AG09309 (cell line): ENCODE measurements at regions not wholly inside any gene's neighbourhood (a gene's known extent, or its start where the extent isn't known, plus 50 kb on each side); places are given as distances from the start of the nearest gene placed in this dataset.

Experiments
- DNase-seq: peaks from one replicate; pipeline ENCODE4 v3.0.0-alpha.2; 2010; ENCODE audit warnings: low read depth
- H3K4me3 ChIP-seq: 2 replicates; pipeline ENCODE4 v1.5.1; 2011; ENCODE audit warnings: mild to moderate bottlenecking, low read depth, low read length, moderate library complexity; ENCODE audit not compliant: control insufficient read depth
- CTCF ChIP-seq: IDR thresholded peaks from 2 replicates; pipeline ENCODE4 v1.5.1; 2011; ENCODE audit warnings: mild to moderate bottlenecking, low read depth, low read length, inconsistent platforms; ENCODE audit not compliant: insufficient read depth, control insufficient read depth; ENCODE audit errors: missing control alignments

GRCh38 chr12:65608319-65608916, 215.9 kb upstream of the HMGA2 start:
- no peak overlapping the region for H3K4me3 ChIP-seq
- no peak for TF ChIP-seq CTCF
- DNase-seq = no peak

GRCh38 chr12:65609359-65609771, 214.9 kb upstream of the HMGA2 start:
- DNase-seq = peak; percentile 90
- H3K4me3 ChIP-seq = no peak overlapping the region
- peak; percentile 28 for TF ChIP-seq CTCF

- no peak for TF ChIP-seq CTCF
- no peak for DNase-seq
- no peak overlapping the region for H3K4me3 ChIP-seq
These were observed 212.9 kb upstream of the HMGA2 start for GRCh38 chr12:65611396-65611795.

- no peak overlapping the region for H3K4me3 ChIP-seq
- no peak for DNase-seq
- no peak for TF ChIP-seq CTCF
These were observed 211.8 kb upstream of the HMGA2 start for GRCh38 chr12:65612440-65612839.

- no peak for DNase-seq
- TF ChIP-seq CTCF = no peak
- no peak overlapping the region for H3K4me3 ChIP-seq
These were observed 210.6 kb upstream of the HMGA2 start for GRCh38 chr12:65613692-65614091.

- no peak for TF ChIP-seq CTCF
- DNase-seq = no peak
- no peak overlapping the region for H3K4me3 ChIP-seq
These were observed 209.9 kb upstream of the HMGA2 start for GRCh38 chr12:65614259-65614889.
